Calu3 (cell line): ENCODE measurements at regions not wholly inside any gene's neighbourhood (a gene's known extent, or its start where the extent isn't known, plus 50 kb on each side); places are given as distances from the start of the nearest gene placed in this dataset.

Experiments
- BruUV-seq: library from RNA; stranded (reverse); fragments of 400-500 nt; replicated peaks from 2 replicates; lab custom pipeline; 2021; lab: Mats Ljungman, UMichigan
- CTCF ChIA-PET: fragments of 300-600 bp; sonication (Branson Sonifier 250); formaldehyde crosslinking; loops from one replicate; lab custom pipeline; 2022; ENCODE audit warnings: antibody characterized with exemption; lab: Charles Lee
- DNase-seq: peaks from one replicate; pipeline ENCODE4 v3.0.0; 2022
- H3K27ac Mint-ChIP-seq: one replicate; pipeline ENCODE4 v1.8.0; 2022; ENCODE audit warnings: mixed read lengths; ENCODE audit not compliant: unreplicated experiment
- H3K27me3 Mint-ChIP-seq: one replicate; pipeline ENCODE4 v1.8.0; 2022; ENCODE audit warnings: mixed read lengths; ENCODE audit not compliant: unreplicated experiment
- H3K36me3 Mint-ChIP-seq: one replicate; pipeline ENCODE4 v1.8.0; 2022; ENCODE audit warnings: mild to moderate bottlenecking, moderate library complexity, mixed read lengths; ENCODE audit not compliant: insufficient read depth, unreplicated experiment
- H3K4me1 Mint-ChIP-seq: one replicate; pipeline ENCODE4 v1.8.0; 2022; ENCODE audit warnings: mild to moderate bottlenecking, low read depth, mixed read lengths; ENCODE audit not compliant: unreplicated experiment
- H3K4me3 Mint-ChIP-seq: one replicate; pipeline ENCODE4 v1.8.0; 2022; ENCODE audit warnings: mild to moderate bottlenecking, low read depth, moderate library complexity, mixed read lengths; ENCODE audit not compliant: unreplicated experiment
- H3K9me3 Mint-ChIP-seq: one replicate; pipeline ENCODE4 v1.8.0; 2022; ENCODE audit warnings: low read depth, mixed read lengths; ENCODE audit not compliant: unreplicated experiment
- intact Hi-C: fragments of 100-400 bp; cut with micrococcal nuclease; formaldehyde crosslinking; loops from one replicate; pipeline ENCODE4 v1.10.0; 2022; ENCODE audit not compliant: unreplicated experiment
- TF ChIP-seq, protein P1 (sequence below): fragments of 200-600 bp; IDR thresholded peaks from one replicate; pipeline ENCODE4 v1.8.0; 2022; ENCODE audit warnings: antibody characterized with exemption; ENCODE audit not compliant: unreplicated experiment

DNA sequence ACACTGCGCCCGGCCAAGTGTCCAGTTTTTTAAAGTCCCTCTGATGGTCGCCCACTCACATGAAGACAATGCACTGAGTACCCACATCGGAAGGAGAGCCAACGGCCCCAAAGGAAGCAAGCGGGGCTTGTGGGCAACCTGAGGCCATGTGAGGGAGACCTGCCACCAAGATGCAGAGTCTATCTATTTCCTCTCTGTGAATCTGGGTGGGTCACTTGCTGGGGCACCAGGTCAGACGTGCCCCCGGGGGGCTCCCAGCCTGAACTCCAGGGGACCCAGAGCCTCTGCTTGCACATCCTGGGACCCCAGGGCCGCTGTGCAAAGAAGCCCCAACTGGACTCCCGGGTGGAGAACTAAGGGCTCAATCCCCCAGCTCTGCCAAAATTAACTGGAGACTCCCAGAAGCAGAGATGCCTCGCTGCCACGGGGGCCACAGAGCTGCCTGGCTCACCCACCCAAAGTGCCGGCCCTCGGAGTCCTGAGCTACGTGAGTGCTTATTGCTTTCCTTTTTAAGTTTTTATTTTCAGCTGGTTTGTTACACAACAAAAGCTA lies 106.4 kb downstream of the BRD1 start:
- H3K4me1 Mint-ChIP-seq = no peaks in the 10 kb centered on the region
- no peak for DNase-seq
- TF ChIP-seq, protein P1, sequence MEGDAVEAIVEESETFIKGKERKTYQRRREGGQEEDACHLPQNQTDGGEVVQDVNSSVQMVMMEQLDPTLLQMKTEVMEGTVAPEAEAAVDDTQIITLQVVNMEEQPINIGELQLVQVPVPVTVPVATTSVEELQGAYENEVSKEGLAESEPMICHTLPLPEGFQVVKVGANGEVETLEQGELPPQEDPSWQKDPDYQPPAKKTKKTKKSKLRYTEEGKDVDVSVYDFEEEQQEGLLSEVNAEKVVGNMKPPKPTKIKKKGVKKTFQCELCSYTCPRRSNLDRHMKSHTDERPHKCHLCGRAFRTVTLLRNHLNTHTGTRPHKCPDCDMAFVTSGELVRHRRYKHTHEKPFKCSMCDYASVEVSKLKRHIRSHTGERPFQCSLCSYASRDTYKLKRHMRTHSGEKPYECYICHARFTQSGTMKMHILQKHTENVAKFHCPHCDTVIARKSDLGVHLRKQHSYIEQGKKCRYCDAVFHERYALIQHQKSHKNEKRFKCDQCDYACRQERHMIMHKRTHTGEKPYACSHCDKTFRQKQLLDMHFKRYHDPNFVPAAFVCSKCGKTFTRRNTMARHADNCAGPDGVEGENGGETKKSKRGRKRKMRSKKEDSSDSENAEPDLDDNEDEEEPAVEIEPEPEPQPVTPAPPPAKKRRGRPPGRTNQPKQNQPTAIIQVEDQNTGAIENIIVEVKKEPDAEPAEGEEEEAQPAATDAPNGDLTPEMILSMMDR = no peak
- CTCF ChIA-PET = no interaction called here
- H3K36me3 Mint-ChIP-seq = no peaks in the 10 kb centered on the region
- peaks cover 94% of the 10 kb centered on the region for H3K27me3 Mint-ChIP-seq
- peaks cover 2% of the 10 kb centered on the region for H3K9me3 Mint-ChIP-seq
- H3K4me3 Mint-ChIP-seq = no peak overlapping the region
- BruUV-seq = no TSS peak
- intact Hi-C loops = no loop called here
- no peak overlapping the region for H3K27ac Mint-ChIP-seq

DNA sequence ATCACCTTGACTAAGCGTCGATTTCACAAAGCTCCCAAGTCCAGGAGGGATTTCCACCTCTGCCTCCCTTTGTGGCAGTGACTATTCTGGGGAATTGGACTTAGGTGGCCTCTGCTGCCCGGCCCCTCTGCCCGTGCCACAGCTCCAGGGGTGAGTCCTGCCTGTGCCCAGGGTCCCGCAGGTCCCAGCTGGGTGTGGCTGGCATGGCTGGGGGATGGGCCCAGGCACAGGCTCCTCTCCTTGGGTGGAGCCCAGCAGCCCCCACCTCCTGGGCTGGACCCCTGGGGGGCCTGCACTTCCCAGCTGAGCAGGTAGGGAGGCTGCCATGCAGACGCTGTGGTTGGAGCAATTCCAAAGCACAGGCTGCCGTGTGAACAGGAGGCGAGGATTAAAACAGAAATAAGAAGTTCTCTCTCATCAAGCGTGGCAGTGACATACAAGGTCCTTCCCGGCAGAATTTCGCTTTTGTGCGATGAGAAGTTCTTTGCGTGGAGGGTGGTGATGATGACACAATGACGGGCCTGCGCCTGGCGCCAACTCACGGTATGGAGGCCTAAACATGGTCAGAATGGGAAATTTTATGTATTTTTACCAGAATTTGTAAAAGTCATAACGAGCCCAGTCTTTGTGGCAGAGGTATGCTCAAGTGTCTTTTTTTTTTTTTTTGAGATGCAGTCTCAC lies 107.3 kb downstream of the BRD1 start:
- TF ChIP-seq, protein P1 = no peak
- CTCF ChIA-PET = no interaction called here
- Mint-ChIP-seq H3K36me3 (no peaks in the 10 kb centered on the region), H3K27me3 (peaks cover 94% of the 10 kb centered on the region), H3K4me1 (no peaks in the 10 kb centered on the region), H3K4me3 (no peak overlapping the region), H3K27ac (no peak overlapping the region), H3K9me3 (peaks cover 2% of the 10 kb centered on the region)
- no TSS peak for BruUV-seq
- no peak for DNase-seq
- intact Hi-C loops = no loop called here

DNA sequence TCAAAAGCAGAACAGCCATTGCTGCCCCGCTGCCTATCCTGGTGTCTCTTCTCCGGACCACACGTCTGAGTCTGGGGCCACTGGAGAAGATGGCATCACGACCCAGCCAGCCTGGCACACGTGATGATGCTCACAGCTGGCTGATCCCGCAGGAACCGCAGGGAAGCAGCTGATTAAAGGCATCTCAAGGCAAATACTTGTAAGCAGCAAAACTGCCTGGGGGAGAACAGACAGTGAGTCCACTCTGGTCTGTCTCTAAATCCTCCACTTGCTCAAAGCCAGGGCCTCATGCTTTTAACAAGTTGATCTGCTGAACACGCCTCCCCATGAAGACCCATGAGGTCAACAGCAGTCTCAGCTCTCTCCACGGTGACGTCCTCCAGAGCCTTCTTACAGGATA lies 108.6 kb downstream of the BRD1 start:
- no TSS peak for BruUV-seq
- Mint-ChIP-seq H3K4me1 (no peaks in the 10 kb centered on the region), H3K4me3 (no peak overlapping the region), H3K36me3 (no peaks in the 10 kb centered on the region), H3K9me3 (peaks cover 2% of the 10 kb centered on the region), H3K27me3 (peaks cover 89% of the 10 kb centered on the region), H3K27ac (no peak overlapping the region)
- TF ChIP-seq, protein P1 = no peak
- CTCF ChIA-PET = no interaction called here
- no peak for DNase-seq
- intact Hi-C loops = no loop called here

DNA sequence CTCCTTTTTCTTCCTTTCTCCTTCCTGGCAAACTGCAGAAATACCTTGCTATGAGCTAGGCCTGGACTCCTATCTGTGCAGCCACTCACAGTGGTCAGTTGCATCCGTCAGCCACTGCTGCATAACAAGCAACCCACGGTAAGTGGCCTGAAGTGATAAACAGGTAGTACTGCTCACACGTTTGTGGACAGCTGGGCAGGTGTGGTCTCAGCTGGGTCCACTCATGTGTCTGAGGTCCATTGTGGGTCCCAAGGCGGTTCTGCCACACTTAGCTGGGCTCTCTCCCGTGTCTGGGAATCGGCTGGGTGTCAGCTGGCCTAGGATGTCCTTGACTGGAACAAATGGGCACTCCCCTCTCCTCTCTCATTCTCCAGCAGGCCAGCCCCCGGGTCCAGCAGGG lies 109.3 kb downstream of the BRD1 start:
- TF ChIP-seq, protein P1 = no peak
- Mint-ChIP-seq H3K4me1 (no peaks in the 10 kb centered on the region), H3K4me3 (no peak overlapping the region), H3K27ac (no peak overlapping the region), H3K36me3 (no peaks in the 10 kb centered on the region), H3K9me3 (peaks cover 2% of the 10 kb centered on the region), H3K27me3 (peaks cover 89% of the 10 kb centered on the region)
- DNase-seq = no peak
- no TSS peak for BruUV-seq
- intact Hi-C loops = no loop called here
- CTCF ChIA-PET = no interaction called here
